ENCODE measurements at regions not wholly inside any gene's neighbourhood (a gene's known extent, or its start where the extent isn't known, plus 50 kb on each side); places are given as distances from the start of the nearest gene placed in this dataset.
A peak's percentile ranks its signal among the peaks of the same experiment; 100 is the strongest.

GRCh38 chr13:34002924-34003323, 185.0 kb downstream of the RFC3 start:
- no peak for DNase-seq (ENCODE audit: low read depth)

- DNase-seq (ENCODE audit: low read depth) = no peak
These were observed 185.7 kb downstream of the RFC3 start for GRCh38 chr13:34003656-34004055.

GRCh38 chr13:34004676-34005075, 186.7 kb downstream of the RFC3 start:
- DNase-seq (ENCODE audit: low read depth) = no peak

- no peak for DNase-seq (ENCODE audit: low read depth)
These were observed 188.1 kb downstream of the RFC3 start for GRCh38 chr13:34006011-34006410.

GRCh38 chr13:34011552-34012085, 193.7 kb downstream of the RFC3 start:
- DNase-seq (ENCODE audit: low read depth) = no peak

GRCh38 chr13:34012382-34012781, 194.4 kb downstream of the RFC3 start:
- no peak for DNase-seq (ENCODE audit: low read depth)

- no peak for DNase-seq (ENCODE audit: low read depth)
These were observed 195.1 kb downstream of the RFC3 start for GRCh38 chr13:34013061-34013460.

GRCh38 chr13:34017231-34017630, 199.3 kb downstream of the RFC3 start:
- peak; percentile 66 for DNase-seq (ENCODE audit: low read depth)

GRCh38 chr13:34019870-34020269, 201.9 kb downstream of the RFC3 start:
- DNase-seq (ENCODE audit: low read depth) = peak; percentile 25

- no peak for DNase-seq (ENCODE audit: low read depth)
These were observed 202.4 kb downstream of the RFC3 start for GRCh38 chr13:34020388-34020787.

- no peak for DNase-seq (ENCODE audit: low read depth)
These were observed 203.7 kb downstream of the RFC3 start for GRCh38 chr13:34021619-34022018.

- DNase-seq (ENCODE audit: low read depth) = peak; percentile 78
These were observed 207.8 kb downstream of the RFC3 start for GRCh38 chr13:34025746-34026145.

- DNase-seq (ENCODE audit: low read depth) = no peak
These were observed 208.4 kb downstream of the RFC3 start for GRCh38 chr13:34026308-34026707.

GRCh38 chr13:34028496-34029442, 210.8 kb downstream of the RFC3 start:
- DNase-seq (ENCODE audit: low read depth) = no peak

- DNase-seq (ENCODE audit: low read depth) = peak; percentile 10
These were observed 212.8 kb downstream of the RFC3 start for GRCh38 chr13:34030782-34031181.

- DNase-seq (ENCODE audit: low read depth) = no peak
These were observed 213.7 kb downstream of the RFC3 start for GRCh38 chr13:34031610-34032009.

GRCh38 chr13:34034411-34034810, 216.5 kb downstream of the RFC3 start:
- no peak for DNase-seq (ENCODE audit: low read depth)

- no peak for DNase-seq (ENCODE audit: low read depth)
These were observed 217.2 kb downstream of the RFC3 start for GRCh38 chr13:34035178-34035577.

GRCh38 chr13:34035676-34036325, 217.9 kb downstream of the RFC3 start:
- peak; percentile 74 for DNase-seq (ENCODE audit: low read depth)

- DNase-seq (ENCODE audit: low read depth) = peak; percentile 30
These were observed 219.9 kb downstream of the RFC3 start for GRCh38 chr13:34037636-34038540.

- no peak for DNase-seq (ENCODE audit: low read depth)
These were observed 220.7 kb downstream of the RFC3 start for GRCh38 chr13:34038541-34039068.

- no peak for DNase-seq (ENCODE audit: low read depth)
These were observed 221.7 kb downstream of the RFC3 start for GRCh38 chr13:34039678-34040077.
